Heart left ventricle (tissue), 16 donors: ENCODE measurements at regions not wholly inside any gene's neighbourhood (a gene's known extent, or its start where the extent isn't known, plus 50 kb on each side); places are given as distances from the start of the nearest gene placed in this dataset.

ENCODE experiments used
- ATAC-seq, 4 donors: fragments of 200-7000 bp; cut with Tn5 transposase; one replicate each; pipeline ENCODE4 v1.9.1; 2020 to 2022; ENCODE audit warnings: moderate library complexity in 4 of 4, mild to moderate bottlenecking in 3 of 4, moderate number of reproducible peaks in 1 of 4
- DNase-seq, 5 donors: peaks; one replicate each; pipeline ENCODE4 v3.0.0-alpha.2; 2020
- H3K27ac ChIP-seq, 12 donors: fragments of 200-600 bp; sonication (generic) in 4 of 12; one replicate each; pipeline versions ENCODE4 v1.5.0 to v1.8.0; 2016 to 2022; ENCODE audit warnings: mild to moderate bottlenecking in 2 of 12
- H3K27me3 ChIP-seq, 9 donors: fragments of 200-600 bp; sonication (generic) in 2 of 9; one replicate each; pipeline versions ENCODE4 v1.5.1 to v1.8.0; 2016 to 2022; ENCODE audit warnings: mild to moderate bottlenecking in 3 of 9
- H3K36me3 ChIP-seq, 9 donors: fragments of 200-600 bp; sonication (generic) in 2 of 9; one replicate each; pipeline versions ENCODE4 v1.5.0 to v1.8.0; 2018 to 2022; ENCODE audit warnings: mild to moderate bottlenecking in 2 of 9
- H3K4me1 ChIP-seq, 12 donors: fragments of 200-600 bp; sonication (generic) in 4 of 12; one replicate each; pipeline versions ENCODE4 v1.5.0 to v1.8.0; 2016 to 2022; ENCODE audit warnings: mild to moderate bottlenecking in 3 of 12
- H3K4me3 ChIP-seq, 12 donors: fragments of 200-600 bp; sonication (generic) in 4 of 12; one replicate each; pipeline versions ENCODE4 v1.5.0 to v1.8.0; 2017 to 2022; ENCODE audit warnings: mild to moderate bottlenecking in 9 of 12, moderate library complexity in 4 of 12
- H3K9me3 ChIP-seq, 12 donors: fragments of 200-600 bp; sonication (generic) in 4 of 12; one replicate each; pipeline versions ENCODE4 v1.5.0 to v1.8.0; 2016 to 2022; ENCODE audit warnings: mild to moderate bottlenecking in 1 of 12
- POLR2A ChIP-seq, 2 donors: fragments of 450-650 bp; IDR thresholded peaks; one replicate each; pipeline ENCODE4 v1.6.1; 2017; ENCODE audit warnings: antibody characterized with exemption in 2 of 2, mild to moderate bottlenecking in 2 of 2, moderate library complexity in 2 of 2
- WGBS, 4 donors: extraction: QIAGEN DNeasy Blood & Tissue Kit in 2 of 4; methylation state at CpG; one replicate each; pipeline versions ENCODE4 v1.1.5 to v1.1.7; 2013 to 2018; 5-methylcytosine and 5-hydroxymethylcytosine counted together
- intact Hi-C, 10 donors: fragments of 100-400 bp; cut with DNase I; formaldehyde crosslinking; loops; one replicate each; pipeline versions ENCODE4 v1.11.1 to v1.14.2; 2022
- TF ChIP-seq, protein P1 (sequence below), 12 donors: fragments of 200-600 bp; sonication (generic) in 4 of 12; IDR thresholded peaks; one replicate each; pipeline versions ENCODE4 v1.5.0 to v1.8.0; 2018 to 2022; ENCODE audit warnings: antibody characterized with exemption in 12 of 12, mild to moderate bottlenecking in 5 of 12
- donor health status: ischemic (EF 13 %, LVEDD 7.1; RV severe dilation, severe dysfunction).
- donor health status: healthy with polysubstance abuse.
- donor health status: DM: no; HTN: yes; CAD: no.
- donor health status: DM: no; HTN: no; CAD: no.
- donor health status: ischemic (EF 25% LVEDD 6.9; RV normal size, moderate dysfunction).
- donor health status: ischemic (EF 25% LVEDD 5.7; RV mildly dilated, moderate dysfunction).
- donor health status: healthy.
- donor health status: DM: yes; HTN: yes; CAD: no.
- donor health status: ischemic (EF 35%, LVEDD 5.7; RV mildly dilated, moderate dysfunction).
- donor health status: nonischemic (EF 11% LVEDD 7.7; RV severe dilation, severe dysfunction).
- donor health status: DM: yes; HTN: yes; CAD: no.
- donor health status: PGD.
- donor health status: ischemic (EF 29% LVEDD 5.4; RV normal size, mild dysfunction).
- donor health status: nonischemic (EF 23%, LVEDD 6.1; RV moderate dilation, normal function).

GRCh38 chr5:2575292-2575691 lies 176.2 kb downstream of the IRX2 start:
- H3K27me3 ChIP-seq: peaks cover 0 to 8% (median 0%) of the 10 kb centered on the region in 9 donors
- H3K9me3 ChIP-seq: no peaks in the 10 kb centered on the region
- no peak for DNase-seq
- no peaks in the 10 kb centered on the region for H3K36me3 ChIP-seq
- no peak overlapping the region for H3K27ac ChIP-seq
- 22 to 31% (median 24%) methylated on average over 3 of the region's 3 CpGs for WGBS, 4 donors
- H3K4me1 ChIP-seq: no peaks in the 10 kb centered on the region
- no peak for ATAC-seq
- no peak for TF ChIP-seq POLR2A (IDR thresholded peaks at IDR 0.05)
- TF ChIP-seq, protein P1, sequence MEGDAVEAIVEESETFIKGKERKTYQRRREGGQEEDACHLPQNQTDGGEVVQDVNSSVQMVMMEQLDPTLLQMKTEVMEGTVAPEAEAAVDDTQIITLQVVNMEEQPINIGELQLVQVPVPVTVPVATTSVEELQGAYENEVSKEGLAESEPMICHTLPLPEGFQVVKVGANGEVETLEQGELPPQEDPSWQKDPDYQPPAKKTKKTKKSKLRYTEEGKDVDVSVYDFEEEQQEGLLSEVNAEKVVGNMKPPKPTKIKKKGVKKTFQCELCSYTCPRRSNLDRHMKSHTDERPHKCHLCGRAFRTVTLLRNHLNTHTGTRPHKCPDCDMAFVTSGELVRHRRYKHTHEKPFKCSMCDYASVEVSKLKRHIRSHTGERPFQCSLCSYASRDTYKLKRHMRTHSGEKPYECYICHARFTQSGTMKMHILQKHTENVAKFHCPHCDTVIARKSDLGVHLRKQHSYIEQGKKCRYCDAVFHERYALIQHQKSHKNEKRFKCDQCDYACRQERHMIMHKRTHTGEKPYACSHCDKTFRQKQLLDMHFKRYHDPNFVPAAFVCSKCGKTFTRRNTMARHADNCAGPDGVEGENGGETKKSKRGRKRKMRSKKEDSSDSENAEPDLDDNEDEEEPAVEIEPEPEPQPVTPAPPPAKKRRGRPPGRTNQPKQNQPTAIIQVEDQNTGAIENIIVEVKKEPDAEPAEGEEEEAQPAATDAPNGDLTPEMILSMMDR (IDR thresholded peaks at IDR 0.05): no peak
- intact Hi-C loops: no loop called here
- no peak overlapping the region for H3K4me3 ChIP-seq

DNA sequence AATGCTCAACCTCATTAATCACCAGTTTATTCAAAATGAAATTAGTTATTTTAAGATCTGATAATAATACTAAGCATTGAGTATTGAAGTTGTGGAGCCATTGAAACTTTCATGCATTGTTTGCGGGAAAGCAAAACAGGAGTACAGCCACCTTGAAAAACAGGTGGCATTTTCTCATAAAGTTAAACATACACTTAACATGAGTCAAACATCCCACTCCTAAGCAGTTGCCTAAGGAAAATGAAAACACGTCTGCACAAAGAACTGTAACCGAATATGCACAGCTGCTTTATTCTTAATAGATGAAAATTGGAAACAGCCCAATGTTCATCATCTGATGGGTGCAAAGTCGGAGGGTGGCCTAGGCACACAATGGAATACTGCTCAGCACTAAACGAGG lies 177.3 kb downstream of the IRX2 start:
- no peak for ATAC-seq
- WGBS, 4 donors: 73 to 85% (median 83%) methylated on average over 5 of the region's 5 CpGs
- Histone ChIP-seq H3K9me3 (no peaks in the 10 kb centered on the region), H3K27ac (no peak overlapping the region), H3K27me3 (peaks cover 0 to 14% (median 0%) of the 10 kb centered on the region in 9 donors), H3K4me3 (no peak overlapping the region), H3K4me1 (no peaks in the 10 kb centered on the region), H3K36me3 (no peaks in the 10 kb centered on the region)
- DNase-seq: no peak
- TF ChIP-seq POLR2A (IDR thresholded peaks at IDR 0.05): no peak
- TF ChIP-seq, protein P1 (IDR thresholded peaks at IDR 0.05): no peak
- intact Hi-C loops: no loop called here

DNA sequence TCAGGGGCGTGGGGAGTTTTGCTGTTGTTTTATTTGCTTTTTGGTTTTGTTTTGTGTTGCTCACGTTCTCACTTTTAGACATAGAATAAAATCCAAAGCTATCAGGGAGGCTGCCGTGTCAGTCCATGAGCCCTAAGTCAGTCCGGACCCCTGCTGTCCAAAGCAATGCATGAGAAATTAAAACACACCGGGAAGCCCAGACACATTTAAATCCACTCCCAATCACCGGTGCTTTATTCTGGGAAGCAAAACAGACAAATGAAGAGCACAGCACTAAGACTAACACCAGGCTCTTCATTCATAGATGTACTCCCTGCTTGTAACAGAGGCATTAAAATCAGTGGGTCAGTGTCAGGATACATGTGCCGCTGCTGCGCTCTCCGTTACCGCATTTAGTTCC lies 180.9 kb downstream of the IRX2 start:
- no peak for TF ChIP-seq POLR2A (IDR thresholded peaks at IDR 0.05)
- TF ChIP-seq, protein P1 (IDR thresholded peaks at IDR 0.05): no peak
- Histone ChIP-seq H3K27me3 (peaks cover 0 to 14% (median 0%) of the 10 kb centered on the region in 9 donors), H3K27ac (no peak overlapping the region), H3K4me1 (no peaks in the 10 kb centered on the region), H3K4me3 (no peak overlapping the region), H3K36me3 (no peaks in the 10 kb centered on the region), H3K9me3 (peaks cover 0 to 9% (median 0%) of the 10 kb centered on the region in 12 donors)
- intact Hi-C loops: no loop called here
- 42 to 49% (median 47%) methylated on average over 10 of the region's 10 CpGs for WGBS, 4 donors
- ATAC-seq: no peak
- DNase-seq: no peak

DNA sequence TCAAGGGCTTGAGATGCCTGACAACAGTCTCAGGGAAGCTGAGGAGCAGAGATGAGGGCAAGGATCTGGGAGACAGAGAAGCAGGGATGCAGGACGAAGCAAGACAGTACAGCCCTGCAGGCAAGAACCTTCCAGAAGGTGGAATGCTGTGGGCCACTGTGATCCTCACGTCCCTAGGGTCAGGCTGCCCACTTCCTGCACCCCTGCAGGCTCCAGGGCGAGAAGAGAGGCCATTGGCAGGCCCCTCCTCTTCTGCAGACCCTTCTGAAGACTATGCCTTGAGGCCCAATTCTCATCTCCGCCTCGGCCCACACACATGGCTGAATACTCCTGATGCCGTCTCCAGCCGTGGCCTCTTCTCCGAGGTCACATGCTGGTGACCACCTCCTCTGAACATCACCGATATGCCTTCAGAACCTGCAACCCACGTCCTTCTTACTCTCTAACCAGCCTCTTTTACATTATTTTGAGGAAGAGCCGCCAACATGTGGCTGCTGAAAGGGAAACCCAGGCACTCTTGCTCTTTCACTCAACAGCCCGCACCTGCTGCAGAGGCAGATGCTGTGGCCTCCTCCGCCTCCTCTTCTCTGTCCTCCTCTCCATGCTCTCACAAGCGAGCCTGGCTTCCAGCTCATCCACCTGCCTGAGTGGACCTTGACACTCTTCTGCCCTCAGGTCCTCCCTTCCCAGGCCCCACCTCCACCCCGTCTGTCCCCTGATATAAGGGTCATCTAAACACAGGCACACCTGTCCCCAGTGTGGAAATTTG lies 181.5 kb downstream of the IRX2 start:
- Histone ChIP-seq H3K27me3 (peaks cover 0 to 14% (median 0%) of the 10 kb centered on the region in 9 donors), H3K9me3 (peaks cover 0 to 9% (median 0%) of the 10 kb centered on the region in 12 donors), H3K4me3 (no peak overlapping the region), H3K27ac (no peak overlapping the region), H3K4me1 (no peaks in the 10 kb centered on the region), H3K36me3 (no peaks in the 10 kb centered on the region)
- intact Hi-C loops: no loop called here
- DNase-seq (no peak), ATAC-seq (no peak)
- 82 to 85% (median 84%) methylated on average over 15 of the region's 15 CpGs for WGBS, 4 donors
- TF ChIP-seq, protein P1 (IDR thresholded peaks at IDR 0.05): no peak
- no peak for TF ChIP-seq POLR2A (IDR thresholded peaks at IDR 0.05)
